Uterus (tissue), 2 donors: ENCODE measurements at regions not wholly inside any gene's neighbourhood (a gene's known extent, or its start where the extent isn't known, plus 50 kb on each side); places are given as distances from the start of the nearest gene placed in this dataset.

Experiments
- CTCF ChIP-seq, 4 experiments: fragments of 200-600 bp in 2 of 4; fragments of 450-650 bp in 2 of 4; sonication (generic) in 2 of 4; IDR thresholded peaks; one replicate each; pipeline ENCODE4 v1.5.1; 2016 to 2019; ENCODE audit warnings: antibody characterized with exemption in 4 of 4, mild to moderate bottlenecking in 2 of 4, moderate library complexity in 1 of 4
- POLR2A ChIP-seq, 2 donors: fragments of 450-650 bp; IDR thresholded peaks; one replicate each; pipeline ENCODE4 v1.6.1; 2016; ENCODE audit warnings: antibody characterized with exemption in 2 of 2, mild to moderate bottlenecking in 1 of 2, moderate library complexity in 1 of 2

DNA sequence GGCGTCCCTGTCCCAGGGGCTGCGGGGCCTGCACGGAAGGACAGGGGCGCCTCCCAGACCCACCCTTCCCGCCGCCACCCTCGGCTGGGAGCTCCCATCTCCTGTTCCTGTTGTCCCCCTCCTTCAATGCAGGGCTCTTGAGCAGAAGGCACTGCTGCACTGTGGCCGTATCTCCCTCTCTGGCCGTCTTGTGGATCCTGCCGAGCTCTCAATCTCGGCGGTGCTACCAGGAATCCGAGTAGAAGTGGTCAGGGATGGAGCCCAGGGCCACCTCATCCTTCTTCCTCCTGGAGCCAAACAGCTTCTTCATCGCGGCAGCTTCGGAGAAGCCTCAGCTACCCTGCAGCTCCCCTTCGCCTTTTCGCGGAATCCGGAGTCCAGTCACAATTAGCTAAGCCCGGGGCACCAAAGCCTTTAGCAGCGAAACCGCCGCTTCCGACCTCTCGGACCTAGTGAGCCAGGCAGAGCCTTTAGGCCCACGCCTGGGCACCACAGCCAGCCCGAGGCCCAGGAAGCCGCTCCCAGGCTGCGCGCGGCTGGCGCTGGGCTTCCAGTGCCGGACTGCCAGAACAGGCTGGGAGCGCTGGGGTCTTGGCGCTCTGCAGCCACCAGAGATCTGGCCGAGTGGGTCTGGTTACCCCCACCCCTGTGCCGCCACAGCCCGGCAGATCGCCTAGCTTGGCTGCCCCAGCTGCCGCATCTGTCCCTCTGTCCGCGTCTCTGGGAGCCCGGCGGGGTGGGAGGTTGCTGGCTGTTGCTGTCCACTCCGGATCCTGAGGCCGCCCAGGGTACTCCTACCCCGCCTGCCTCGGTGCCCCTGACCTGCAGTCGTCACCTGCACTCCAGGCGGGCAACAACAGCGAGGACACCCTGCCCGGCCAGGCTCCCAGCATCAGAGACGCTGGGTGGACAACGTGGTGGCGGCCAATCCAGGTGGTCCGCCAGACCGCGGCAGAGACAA lies 69.1 kb downstream of the ASCL4 start:
- TF ChIP-seq CTCF (IDR thresholded peaks at IDR 0.05) (no peak), POLR2A (IDR thresholded peaks at IDR 0.05) (no peak)
